HepG2 (cell line): ENCODE measurements at regions not wholly inside any gene's neighbourhood (a gene's known extent, or its start where the extent isn't known, plus 50 kb on each side); places are given as distances from the start of the nearest gene placed in this dataset.

ENCODE experiments used
- ATAC-seq: fragments of 200-7000 bp; cut with Tn5 transposase; 3 replicates; pipeline ENCODE4 v1.9.1; 2020; ENCODE audit warnings: mild to moderate bottlenecking, moderate library complexity
- BruUV-seq: library from RNA; stranded (reverse); fragments of 400-500 nt; replicated peaks from 2 replicates; lab custom pipeline; 2021; lab: Mats Ljungman, UMichigan
- CTCF ChIA-PET: fragments of 300-600 bp; formaldehyde crosslinking; extraction: SDS; loops from one replicate; lab custom pipeline; 2021; ENCODE audit warnings: low total read pairs, inconsistent platforms, low intra/inter-chr PET ratio; lab: Yijun Ruan, JAX
- POLR2A ChIA-PET: fragments of 350-600 bp; sonication (Branson Sonifier 250); formaldehyde crosslinking; loops from one replicate; lab custom pipeline; 2020; ENCODE audit warnings: antibody characterized with exemption, inconsistent platforms; lab: Yijun Ruan, JAX
- DNase-seq: peaks from one replicate; pipeline ENCODE4 v3.0.0-alpha.2; 2015; ENCODE audit warnings: low spot score
- FAIRE-seq: peaks from 3 replicates; lab custom pipeline; 2011; peaks lifted over from hg19 to GRCh38; lab: Jason Lieb, UNC
- H2AFZ ChIP-seq: one replicate; pipeline ENCODE4 v1.6.1; 2011; ENCODE audit warnings: low read length, inconsistent platforms
- H3K27ac ChIP-seq: fragments of 300-600 bp; 3 replicates; pipeline ENCODE4 v1.8.0; 2011; ENCODE audit warnings: mixed run types, mild to moderate bottlenecking, mixed read lengths, low read length, inconsistent platforms; ENCODE audit not compliant: insufficient read depth; ENCODE audit errors: extremely low read length
- H3K27me3 ChIP-seq, 2 experiments: fragments of 200-600 bp in 1 of 2; 2 replicates in 1 of 2; 3 replicates in 1 of 2; pipeline versions ENCODE4 v1.6.0 to v1.8.0; 2011; ENCODE audit warnings: low read length in 2 of 2, mild to moderate bottlenecking in 2 of 2, moderate library complexity in 2 of 2, inconsistent platforms in 1 of 2; ENCODE audit not compliant: insufficient read depth in 2 of 2, control insufficient read depth in 1 of 2
- H3K36me3 ChIP-seq, 2 experiments: fragments of 200-600 bp in 1 of 2; replicated peaks in 1 of 2; 2 replicates in 1 of 2; 3 replicates in 1 of 2; pipeline versions ENCODE4 v1.5.1 to v1.8.0; 2011; ENCODE audit warnings: low read length in 2 of 2, inconsistent platforms in 1 of 2; ENCODE audit not compliant: insufficient read depth in 2 of 2, control insufficient read depth in 1 of 2
- H3K4me1 ChIP-seq: 2 replicates; pipeline ENCODE4 v1.5.1; 2012; ENCODE audit warnings: low read length, inconsistent platforms; ENCODE audit not compliant: insufficient read depth
- H3K4me2 ChIP-seq: 2 replicates; pipeline ENCODE4 v1.6.0; 2011; ENCODE audit warnings: low read depth, low read length, inconsistent platforms
- H3K4me3 ChIP-seq, 3 experiments: fragments of 200-600 bp in 1 of 3; sonication (generic), shearing (Covaris generic) in 1 of 3; replicated peaks in 1 of 3; 2 replicates each; pipeline ENCODE4 v1.5.1; 2011 to 2016; ENCODE audit warnings: low read length in 3 of 3, inconsistent platforms in 2 of 3, low read depth in 2 of 3, mild to moderate bottlenecking in 2 of 3, control low read depth in 1 of 3, mixed read lengths in 1 of 3; ENCODE audit not compliant: insufficient read depth in 1 of 3
- H3K79me2 ChIP-seq: one replicate; pipeline ENCODE4 v1.6.1; 2011; ENCODE audit warnings: low read length, inconsistent platforms; ENCODE audit not compliant: insufficient read depth
- H3K9ac ChIP-seq: 2 replicates; pipeline ENCODE4 v1.6.0; 2011; ENCODE audit warnings: mild to moderate bottlenecking, low read depth, low read length, inconsistent platforms; ENCODE audit not compliant: insufficient read depth
- H3K9me3 ChIP-seq: 2 replicates; pipeline ENCODE4 v1.5.1; 2012; ENCODE audit warnings: mild to moderate bottlenecking, low read length
- H4K20me1 ChIP-seq: 2 replicates; pipeline ENCODE4 v1.6.0; 2011; ENCODE audit warnings: inconsistent platforms, mild to moderate bottlenecking, low read length, moderate library complexity; ENCODE audit not compliant: insufficient read depth
- FOXJ3 ChIP-seq: sonication (generic); formaldehyde crosslinking; IDR thresholded peaks from 2 replicates; pipeline ENCODE4 v1.4.0; 2020; ENCODE audit warnings: missing genetic modification reagents, mild to moderate bottlenecking, borderline replicate concordance
- KLF6 ChIP-seq: IDR thresholded peaks from 2 replicates; pipeline ENCODE4 v1.8.0; 2016; ENCODE audit warnings: missing biosample characterization, missing genetic modification reagents
- MED13 ChIP-seq: sonication (generic); formaldehyde crosslinking; IDR thresholded peaks from 2 replicates; pipeline ENCODE4 v1.5.0; 2020; ENCODE audit warnings: missing genetic modification reagents
- NKX3-1 ChIP-seq: sonication (generic); formaldehyde crosslinking; IDR thresholded peaks from 2 replicates; pipeline ENCODE4 v1.5.0; 2020; ENCODE audit warnings: missing genetic modification reagents
- SETDB1 ChIP-seq: sonication (generic); formaldehyde crosslinking; IDR thresholded peaks from 2 replicates; pipeline ENCODE4 v1.5.1; 2020; ENCODE audit warnings: missing genetic modification reagents, mild to moderate bottlenecking, borderline replicate concordance
- SSRP1 ChIP-seq: IDR thresholded peaks from 2 replicates; pipeline ENCODE4 v1.6.1; 2016; ENCODE audit warnings: control low read depth
- TMF1 ChIP-seq: sonication (generic); formaldehyde crosslinking; IDR thresholded peaks from 2 replicates; pipeline ENCODE4 v1.8.1; 2022; ENCODE audit warnings: low read depth, missing genetic modification reagents
- ZBTB38 ChIP-seq: sonication (generic); formaldehyde crosslinking; IDR thresholded peaks from 2 replicates; pipeline ENCODE4 v1.5.1; 2020; ENCODE audit warnings: mild to moderate bottlenecking, missing genetic modification reagents
- ZNF550 ChIP-seq: sonication (generic); formaldehyde crosslinking; IDR thresholded peaks from 2 replicates; pipeline ENCODE4 v1.4.0; 2020; ENCODE audit warnings: mild to moderate bottlenecking, missing genetic modification reagents, borderline replicate concordance
- ZNF670 ChIP-seq: sonication (generic); formaldehyde crosslinking; IDR thresholded peaks from 2 replicates; pipeline ENCODE4 v1.8.0; 2022; ENCODE audit warnings: mild to moderate bottlenecking, missing genetic modification reagents, borderline replicate concordance
- ZNF672 ChIP-seq: sonication (generic); formaldehyde crosslinking; IDR thresholded peaks from 2 replicates; pipeline ENCODE4 v1.8.1; 2022; ENCODE audit warnings: missing genetic modification reagents
- ZNF674 ChIP-seq: sonication (generic); formaldehyde crosslinking; IDR thresholded peaks from 2 replicates; pipeline ENCODE4 v1.5.0; 2020; ENCODE audit warnings: low read depth, mild to moderate bottlenecking, missing genetic modification reagents
- ZNF883 ChIP-seq: sonication (generic); formaldehyde crosslinking; IDR thresholded peaks from 2 replicates; pipeline ENCODE4 v1.5.1; 2020; ENCODE audit warnings: mild to moderate bottlenecking, missing genetic modification reagents; ENCODE audit errors: not compliant biosample characterization
- WGBS: methylation state at CpG from one replicate; pipeline ENCODE4 v1.1.6; 2017; ENCODE audit warnings: low lambda C conversion rate; 5-methylcytosine and 5-hydroxymethylcytosine counted together
- in situ Hi-C: cut with HindIII; loops from 2 replicates; pipeline ENCODE4 v1.10.0; 2017; ENCODE audit warnings: low pct_unique_long_range_greater_than_20kb; ENCODE audit not compliant: extremely low pct_ligation_motif_present
- intact Hi-C: fragments of 100-400 bp; cut with micrococcal nuclease; formaldehyde crosslinking; loops from one replicate; pipeline ENCODE4 v1.10.0; 2022; ENCODE audit not compliant: unreplicated experiment
- TF ChIP-seq, protein P1 (sequence below): sonication (generic); formaldehyde crosslinking; IDR thresholded peaks from 2 replicates; pipeline ENCODE4 v1.4.0; 2020; ENCODE audit warnings: missing genetic modification reagents
- TF ChIP-seq, protein P2 (sequence below): sonication (generic); formaldehyde crosslinking; IDR thresholded peaks from 2 replicates; pipeline ENCODE4 v1.9.0; 2022; ENCODE audit warnings: missing genetic modification reagents, mild to moderate bottlenecking, borderline replicate concordance
- TF ChIP-seq, protein P3 (sequence below): IDR thresholded peaks from 2 replicates; pipeline ENCODE4 v1.6.1; 2016

DNA sequence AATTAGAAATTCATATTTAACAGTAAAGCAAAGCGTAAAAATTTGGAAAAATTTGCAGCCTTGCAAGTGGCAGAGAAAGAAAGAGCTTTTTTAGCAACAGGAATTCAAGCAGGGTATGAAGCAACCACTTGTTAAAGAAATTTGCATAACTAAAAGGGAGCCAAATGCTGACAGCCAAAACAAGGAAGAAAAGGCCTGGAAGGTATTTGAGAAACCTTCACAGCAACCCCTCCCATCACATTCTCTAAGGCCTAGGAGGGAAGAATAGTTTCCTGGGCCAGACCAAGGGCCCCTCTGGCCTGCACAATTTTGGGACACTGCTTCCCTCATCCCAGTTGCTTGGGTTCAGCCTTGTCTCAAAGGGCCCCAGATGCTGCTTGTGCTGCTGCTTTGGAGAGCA lies 672.4 kb upstream of the TMPRSS15 start:
- Histone ChIP-seq H3K9me3 (peaks cover 58% of the 10 kb centered on the region), H3K9ac (no peak overlapping the region), H3K27me3 (no peaks in the 10 kb centered on the region), H3K4me2 (no peak overlapping the region), H3K27ac (no peak overlapping the region), H3K4me1 (no peaks in the 10 kb centered on the region), H4K20me1 (no peaks in the 10 kb centered on the region), H3K79me2 (no peaks in the 10 kb centered on the region), H2AFZ (no peak overlapping the region), H3K36me3 (no peaks in the 10 kb centered on the region), H3K4me3 (no peak overlapping the region)
- ATAC-seq, result no peak
- no TSS peak for BruUV-seq
- no peak for DNase-seq
- ChIA-PET CTCF (no interaction called here), POLR2A (no interaction called here)
- FAIRE-seq, result no peak
- no peak for TF ChIP-seq TMF1
- no peak for TF ChIP-seq ZNF672 (CRISPR knock-in tag)
- no peak for TF ChIP-seq MED13
- no peak for TF ChIP-seq ZNF670 (CRISPR knock-in tag)
- TF ChIP-seq NKX3-1, result no peak
- in situ Hi-C loops, result no loop called here
- intact Hi-C loops, result no loop called here
- 0% methylated on average over 1 of the region's 1 CpG for WGBS

DNA sequence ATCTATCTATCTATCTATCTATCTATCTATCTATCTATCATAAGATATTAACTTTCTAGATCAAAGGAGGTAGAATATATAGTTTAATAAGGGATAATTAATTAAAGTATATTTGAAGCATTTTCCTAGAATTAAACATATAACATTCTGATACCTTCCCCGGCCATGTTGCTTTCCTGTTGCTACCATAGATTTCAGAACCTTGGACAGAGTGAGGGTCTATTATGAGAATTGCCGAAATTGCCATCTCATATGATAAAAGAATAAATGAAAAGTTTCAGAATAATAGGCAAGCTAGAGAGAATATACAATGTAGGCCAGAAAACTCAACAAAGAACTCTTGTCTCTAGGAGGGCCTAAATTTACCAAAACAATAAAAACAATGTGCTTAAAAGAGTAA lies 706.1 kb upstream of the TMPRSS15 start:
- ChIA-PET CTCF (no interaction called here), POLR2A (no interaction called here)
- Histone ChIP-seq H3K27ac (no peak overlapping the region), H2AFZ (no peak overlapping the region), H3K9me3 (peaks cover 67% of the 10 kb centered on the region), H3K36me3 (no peaks in the 10 kb centered on the region), H3K4me1 (no peaks in the 10 kb centered on the region), H4K20me1 (no peaks in the 10 kb centered on the region), H3K9ac (no peak overlapping the region), H3K27me3 (no peaks in the 10 kb centered on the region), H3K4me3 (no peak overlapping the region), H3K4me2 (no peak overlapping the region), H3K79me2 (no peaks in the 10 kb centered on the region)
- DNase-seq (no peak), FAIRE-seq (no peak), ATAC-seq (no peak)
- intact Hi-C loops (no loop called here), in situ Hi-C loops (no loop called here)
- BruUV-seq, result no TSS peak
- WGBS, result 1% methylated on average over 2 of the region's 2 CpGs
- TF ChIP-seq, protein P1, sequence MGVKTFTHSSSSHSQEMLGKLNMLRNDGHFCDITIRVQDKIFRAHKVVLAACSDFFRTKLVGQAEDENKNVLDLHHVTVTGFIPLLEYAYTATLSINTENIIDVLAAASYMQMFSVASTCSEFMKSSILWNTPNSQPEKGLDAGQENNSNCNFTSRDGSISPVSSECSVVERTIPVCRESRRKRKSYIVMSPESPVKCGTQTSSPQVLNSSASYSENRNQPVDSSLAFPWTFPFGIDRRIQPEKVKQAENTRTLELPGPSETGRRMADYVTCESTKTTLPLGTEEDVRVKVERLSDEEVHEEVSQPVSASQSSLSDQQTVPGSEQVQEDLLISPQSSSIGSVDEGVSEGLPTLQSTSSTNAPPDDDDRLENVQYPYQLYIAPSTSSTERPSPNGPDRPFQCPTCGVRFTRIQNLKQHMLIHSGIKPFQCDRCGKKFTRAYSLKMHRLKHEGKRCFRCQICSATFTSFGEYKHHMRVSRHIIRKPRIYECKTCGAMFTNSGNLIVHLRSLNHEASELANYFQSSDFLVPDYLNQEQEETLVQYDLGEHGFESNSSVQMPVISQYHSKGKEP (CRISPR knock-in tag), result no peak
- TF ChIP-seq SETDB1, result no peak
- TF ChIP-seq, protein P2, sequence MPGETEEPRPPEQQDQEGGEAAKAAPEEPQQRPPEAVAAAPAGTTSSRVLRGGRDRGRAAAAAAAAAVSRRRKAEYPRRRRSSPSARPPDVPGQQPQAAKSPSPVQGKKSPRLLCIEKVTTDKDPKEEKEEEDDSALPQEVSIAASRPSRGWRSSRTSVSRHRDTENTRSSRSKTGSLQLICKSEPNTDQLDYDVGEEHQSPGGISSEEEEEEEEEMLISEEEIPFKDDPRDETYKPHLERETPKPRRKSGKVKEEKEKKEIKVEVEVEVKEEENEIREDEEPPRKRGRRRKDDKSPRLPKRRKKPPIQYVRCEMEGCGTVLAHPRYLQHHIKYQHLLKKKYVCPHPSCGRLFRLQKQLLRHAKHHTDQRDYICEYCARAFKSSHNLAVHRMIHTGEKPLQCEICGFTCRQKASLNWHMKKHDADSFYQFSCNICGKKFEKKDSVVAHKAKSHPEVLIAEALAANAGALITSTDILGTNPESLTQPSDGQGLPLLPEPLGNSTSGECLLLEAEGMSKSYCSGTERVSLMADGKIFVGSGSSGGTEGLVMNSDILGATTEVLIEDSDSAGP (CRISPR knock-in tag), result no peak
- no peak for TF ChIP-seq ZNF550 (CRISPR knock-in tag)
- no peak for TF ChIP-seq SSRP1 (CRISPR knock-in tag)
- no peak for TF ChIP-seq ZBTB38 (CRISPR knock-in tag)
- TF ChIP-seq FOXJ3 (CRISPR knock-in tag), result no peak
- TF ChIP-seq, protein P3, sequence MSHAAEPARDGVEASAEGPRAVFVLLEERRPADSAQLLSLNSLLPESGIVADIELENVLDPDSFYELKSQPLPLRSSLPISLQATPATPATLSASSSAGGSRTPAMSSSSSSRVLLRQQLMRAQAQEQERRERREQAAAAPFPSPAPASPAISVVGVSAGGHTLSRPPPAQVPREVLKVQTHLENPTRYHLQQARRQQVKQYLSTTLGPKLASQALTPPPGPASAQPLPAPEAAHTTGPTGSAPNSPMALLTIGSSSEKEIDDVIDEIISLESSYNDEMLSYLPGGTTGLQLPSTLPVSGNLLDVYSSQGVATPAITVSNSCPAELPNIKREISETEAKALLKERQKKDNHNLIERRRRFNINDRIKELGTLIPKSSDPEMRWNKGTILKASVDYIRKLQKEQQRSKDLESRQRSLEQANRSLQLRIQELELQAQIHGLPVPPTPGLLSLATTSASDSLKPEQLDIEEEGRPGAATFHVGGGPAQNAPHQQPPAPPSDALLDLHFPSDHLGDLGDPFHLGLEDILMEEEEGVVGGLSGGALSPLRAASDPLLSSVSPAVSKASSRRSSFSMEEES (CRISPR knock-in tag), result no peak
- no peak for TF ChIP-seq ZNF674 (CRISPR knock-in tag)
- no peak for TF ChIP-seq KLF6 (CRISPR knock-in tag)
- TF ChIP-seq ZNF883, result no peak
